ENCODE measurements at regions not wholly inside any gene's neighbourhood (a gene's known extent, or its start where the extent isn't known, plus 50 kb on each side); places are given as distances from the start of the nearest gene placed in this dataset.
A peak's percentile ranks its signal among the peaks of the same experiment; 100 is the strongest.

GRCh38 chr6:138550346-138550767 lies 51.1 kb upstream of the NHSL1 start:
- DNase-seq (ENCODE audit: low read depth in 4 of 4, low spot score in 3 of 4), result no peak

GRCh38 chr6:138554146-138554545 lies 54.9 kb upstream of the NHSL1 start:
- DNase-seq (ENCODE audit: low read depth in 4 of 4, low spot score in 3 of 4), result no peak

GRCh38 chr6:138555421-138555988 lies 56.2 kb upstream of the NHSL1 start:
- no peak for DNase-seq (ENCODE audit: low read depth in 4 of 4, low spot score in 3 of 4)

GRCh38 chr6:138557147-138557546 lies 57.9 kb upstream of the NHSL1 start:
- DNase-seq (ENCODE audit: low read depth in 4 of 4, low spot score in 3 of 4), result no peak

GRCh38 chr6:138559143-138559542 lies 59.8 kb upstream of the NHSL1 start:
- no peak for DNase-seq (ENCODE audit: low read depth in 4 of 4, low spot score in 3 of 4)

GRCh38 chr6:138560130-138560860 lies 61.0 kb upstream of the NHSL1 start:
- no peak for DNase-seq (ENCODE audit: low read depth in 4 of 4, low spot score in 3 of 4)

- no peak for DNase-seq (ENCODE audit: low read depth in 4 of 4, low spot score in 3 of 4)
Measured at GRCh38 chr6:138562691-138563090, 63.4 kb upstream of the NHSL1 start.

GRCh38 chr6:138563231-138563630 lies 63.9 kb upstream of the NHSL1 start:
- DNase-seq (ENCODE audit: low read depth in 4 of 4, low spot score in 3 of 4), result no peak

- no peak for DNase-seq (ENCODE audit: low read depth in 4 of 4, low spot score in 3 of 4)
Measured at GRCh38 chr6:138563650-138564049, 64.4 kb upstream of the NHSL1 start.

- no peak for DNase-seq (ENCODE audit: low read depth in 4 of 4, low spot score in 3 of 4)
Measured at GRCh38 chr6:138564170-138564721, 65.0 kb upstream of the NHSL1 start.

- no peak for DNase-seq (ENCODE audit: low read depth in 4 of 4, low spot score in 3 of 4)
Measured at GRCh38 chr6:138567052-138567451, 67.8 kb upstream of the NHSL1 start.

GRCh38 chr6:138568997-138569396 lies 69.7 kb upstream of the NHSL1 start:
- no peak for DNase-seq (ENCODE audit: low read depth in 4 of 4, low spot score in 3 of 4)

- no peak for DNase-seq (ENCODE audit: low read depth in 4 of 4, low spot score in 3 of 4)
Measured at GRCh38 chr6:138569554-138569953, 70.3 kb upstream of the NHSL1 start.

- DNase-seq (ENCODE audit: low read depth in 4 of 4, low spot score in 3 of 4), result no peak
Measured at GRCh38 chr6:138569970-138570724, 70.9 kb upstream of the NHSL1 start.

- DNase-seq (ENCODE audit: low read depth in 4 of 4, low spot score in 3 of 4), result no peak
Measured at GRCh38 chr6:138570725-138571029, 71.4 kb upstream of the NHSL1 start.

- no peak for DNase-seq (ENCODE audit: low read depth in 4 of 4, low spot score in 3 of 4)
Measured at GRCh38 chr6:138571181-138571580, 71.9 kb upstream of the NHSL1 start.

- no peak for DNase-seq (ENCODE audit: low read depth in 4 of 4, low spot score in 3 of 4)
Measured at GRCh38 chr6:138571585-138572166, 72.4 kb upstream of the NHSL1 start.

- DNase-seq (ENCODE audit: low read depth in 4 of 4, low spot score in 3 of 4), result peak in 2 of 4 donors; percentile 68 to 78
Measured at GRCh38 chr6:138572167-138572875, 73.0 kb upstream of the NHSL1 start.

GRCh38 chr6:138572885-138573284 lies 73.6 kb upstream of the NHSL1 start:
- DNase-seq (ENCODE audit: low read depth in 4 of 4, low spot score in 3 of 4), result no peak

- DNase-seq (ENCODE audit: low read depth in 4 of 4, low spot score in 3 of 4), result no peak
Measured at GRCh38 chr6:138575257-138575656, 76.0 kb upstream of the NHSL1 start.

GRCh38 chr6:138576313-138576712 lies 77.0 kb upstream of the NHSL1 start:
- no peak for DNase-seq (ENCODE audit: low read depth in 4 of 4, low spot score in 3 of 4)

All from left renal pelvis (tissue), 4 donors.